ENCODE measurements at regions not wholly inside any gene's neighbourhood (a gene's known extent, or its start where the extent isn't known, plus 50 kb on each side); places are given as distances from the start of the nearest gene placed in this dataset.

GRCh38 chr4:18291256-18291655 is 269.7 kb upstream of the LCORL start:
- DNase-seq: no peak

- DNase-seq: no peak
Observed at GRCh38 chr4:18285357-18285756, 263.8 kb upstream of the LCORL start.

- no peak for DNase-seq
Observed at GRCh38 chr4:18278244-18278643, 256.7 kb upstream of the LCORL start.

- DNase-seq: no peak
Observed at GRCh38 chr4:18262832-18263231, 241.3 kb upstream of the LCORL start.

GRCh38 chr4:18252052-18252451 is 230.5 kb upstream of the LCORL start:
- no peak for DNase-seq

- no peak for DNase-seq
Observed at GRCh38 chr4:18250564-18250963, 229.0 kb upstream of the LCORL start.

- DNase-seq: no peak
Observed at GRCh38 chr4:18248611-18249010, 227.1 kb upstream of the LCORL start.

- no peak for DNase-seq
Observed at GRCh38 chr4:18247189-18247588, 225.6 kb upstream of the LCORL start.

GRCh38 chr4:18242919-18243693 is 221.6 kb upstream of the LCORL start:
- DNase-seq: no peak

GRCh38 chr4:18241727-18242126 is 220.2 kb upstream of the LCORL start:
- no peak for DNase-seq

- no peak for DNase-seq
Observed at GRCh38 chr4:18234108-18234507, 212.6 kb upstream of the LCORL start.

GRCh38 chr4:18231726-18232125 is 210.2 kb upstream of the LCORL start:
- DNase-seq: no peak

- no peak for DNase-seq
Observed at GRCh38 chr4:18227880-18228279, 206.3 kb upstream of the LCORL start.

- no peak for DNase-seq
Observed at GRCh38 chr4:18214411-18215055, 193.0 kb upstream of the LCORL start.

GRCh38 chr4:18213576-18214198 is 192.1 kb upstream of the LCORL start:
- no peak for DNase-seq

GRCh38 chr4:18209448-18209847 is 187.9 kb upstream of the LCORL start:
- no peak for DNase-seq

- DNase-seq: no peak
Observed at GRCh38 chr4:18203966-18204365, 182.4 kb upstream of the LCORL start.

- no peak for DNase-seq
Observed at GRCh38 chr4:18202486-18202885, 180.9 kb upstream of the LCORL start.

- DNase-seq: no peak
Observed at GRCh38 chr4:18201885-18202284, 180.3 kb upstream of the LCORL start.

GRCh38 chr4:18198653-18199052 is 177.1 kb upstream of the LCORL start:
- no peak for DNase-seq

GRCh38 chr4:18197467-18197866 is 175.9 kb upstream of the LCORL start:
- DNase-seq: no peak

- no peak for DNase-seq
Observed at GRCh38 chr4:18194278-18194677, 172.7 kb upstream of the LCORL start.

- no peak for DNase-seq
Observed at GRCh38 chr4:18192901-18193300, 171.3 kb upstream of the LCORL start.

GRCh38 chr4:18185491-18185890 is 163.9 kb upstream of the LCORL start:
- no peak for DNase-seq

All from stimulated activated naive CD4-positive, alpha-beta T cell treated with Interleukin-2 at 50 U/mL for 16 hours (primary cell).